ENCODE measurements at regions not wholly inside any gene's neighbourhood (a gene's known extent, or its start where the extent isn't known, plus 50 kb on each side); places are given as distances from the start of the nearest gene placed in this dataset.

- TF ChIP-seq JUN (IDR thresholded peaks at IDR 0.05; ENCODE audit: low read depth, low read length) (no peak), CHD2 (IDR thresholded peaks at IDR 0.05; ENCODE audit: low read length) (no peak), EGR1 (IDR thresholded peaks at IDR 0.05; ENCODE audit: borderline replicate concordance, low read depth, low read length) (no peak), HDAC2 (IDR thresholded peaks at IDR 0.05; ENCODE audit: borderline replicate concordance in 1 of 2, low read depth in 2 of 2, low read length in 2 of 2) (no peak), RXRA (IDR thresholded peaks at IDR 0.05; ENCODE audit: insufficient read depth, low read depth, low read length) (no peak), POLR2AphosphoS5 (IDR thresholded peaks at IDR 0.05; ENCODE audit: low read depth, low read length) (no peak)
Observed at GRCh38 chr3:170780955-170781354, 89.0 kb downstream of the RPL22L1 start (continued).
